ENCODE measurements at regions not wholly inside any gene's neighbourhood (a gene's known extent, or its start where the extent isn't known, plus 50 kb on each side); places are given as distances from the start of the nearest gene placed in this dataset.

GRCh38 chr11:11211186-11211585 is 141.9 kb downstream of the CSNK2A3 start:
- Histone ChIP-seq H4K20me1 (ENCODE audit: insufficient read depth) (no peaks in the 10 kb centered on the region), H3K27ac (no peak overlapping the region), H3K9ac (no peak overlapping the region), H2AFZ (no peak overlapping the region), H3K27me3 (replicated peaks; ENCODE audit: insufficient read depth) (peaks cover 61% of the 10 kb centered on the region), H3K36me3 (ENCODE audit: low read depth) (no peaks in the 10 kb centered on the region), H3K4me1 (ENCODE audit: insufficient read depth) (no peaks in the 10 kb centered on the region), H3K4me3 (no peak overlapping the region), H3K4me2 (ENCODE audit: unreplicated experiment) (no peak overlapping the region), H3K9me3 (ENCODE audit: low read depth) (no peaks in the 10 kb centered on the region), H3F3A (ENCODE audit: insufficient read depth) (no peaks in the 10 kb centered on the region), H3K79me2 (ENCODE audit: insufficient read depth) (no peaks in the 10 kb centered on the region), H3K9me2 (ENCODE audit: insufficient read depth) (no peaks in the 10 kb centered on the region)
- no peak for DNase-seq
- TF ChIP-seq EZH2phosphoT487 (IDR thresholded peaks at IDR 0.05; ENCODE audit: insufficient read depth, low read depth) (no peak), EZH2 (IDR thresholded peaks at IDR 0.05; ENCODE audit: insufficient read depth, poor library complexity, severe bottlenecking) (no peak)
- in situ Hi-C loops (cut with MboI): no loop called here
- 0 to 1% methylated on average over 7 of the region's 7 CpGs for WGBS, 2 experiments (ENCODE audit: low coverage in 1 of 2, low lambda C conversion rate in 2 of 2, missing lambda C conversion rate in 2 of 2)

- Histone ChIP-seq H3K79me2 (ENCODE audit: insufficient read depth) (no peaks in the 10 kb centered on the region), H3K4me3 (no peak overlapping the region), H3K9me2 (ENCODE audit: insufficient read depth) (no peaks in the 10 kb centered on the region), H3K4me1 (ENCODE audit: insufficient read depth) (no peaks in the 10 kb centered on the region), H4K20me1 (ENCODE audit: insufficient read depth) (no peaks in the 10 kb centered on the region), H3K9me3 (ENCODE audit: low read depth) (no peaks in the 10 kb centered on the region), H3K36me3 (ENCODE audit: low read depth) (no peaks in the 10 kb centered on the region), H3F3A (ENCODE audit: insufficient read depth) (no peaks in the 10 kb centered on the region), H2AFZ (no peak overlapping the region), H3K27ac (no peak overlapping the region), H3K4me2 (ENCODE audit: unreplicated experiment) (no peak overlapping the region), H3K27me3 (replicated peaks; ENCODE audit: insufficient read depth) (peaks cover 65% of the 10 kb centered on the region), H3K9ac (no peak overlapping the region)
- DNase-seq: no peak
- in situ Hi-C loops (cut with MboI): no loop called here
- TF ChIP-seq EZH2phosphoT487 (IDR thresholded peaks at IDR 0.05; ENCODE audit: insufficient read depth, low read depth) (no peak), EZH2 (IDR thresholded peaks at IDR 0.05; ENCODE audit: insufficient read depth, poor library complexity, severe bottlenecking) (no peak)
- 77 to 79% methylated on average over 3 of the region's 3 CpGs for WGBS, 2 experiments (ENCODE audit: low coverage in 1 of 2, low lambda C conversion rate in 2 of 2, missing lambda C conversion rate in 2 of 2)
These were observed 142.6 kb downstream of the CSNK2A3 start for GRCh38 chr11:11210446-11210845.

GRCh38 chr11:11209967-11210366 is 143.1 kb downstream of the CSNK2A3 start:
- Histone ChIP-seq H4K20me1 (ENCODE audit: insufficient read depth) (no peaks in the 10 kb centered on the region), H3K36me3 (ENCODE audit: low read depth) (no peaks in the 10 kb centered on the region), H3K9ac (no peak overlapping the region), H3K27me3 (replicated peaks; ENCODE audit: insufficient read depth) (peaks cover 67% of the 10 kb centered on the region), H3K4me1 (ENCODE audit: insufficient read depth) (no peaks in the 10 kb centered on the region), H3K9me3 (ENCODE audit: low read depth) (no peaks in the 10 kb centered on the region), H2AFZ (no peak overlapping the region), H3K27ac (no peak overlapping the region), H3K4me3 (no peak overlapping the region), H3K4me2 (ENCODE audit: unreplicated experiment) (no peak overlapping the region), H3K9me2 (ENCODE audit: insufficient read depth) (no peaks in the 10 kb centered on the region), H3F3A (ENCODE audit: insufficient read depth) (no peaks in the 10 kb centered on the region), H3K79me2 (ENCODE audit: insufficient read depth) (no peaks in the 10 kb centered on the region)
- WGBS, 2 experiments (ENCODE audit: low coverage in 1 of 2, low lambda C conversion rate in 2 of 2, missing lambda C conversion rate in 2 of 2): 44 to 51% methylated on average over 2 of the region's 2 CpGs
- TF ChIP-seq EZH2 (IDR thresholded peaks at IDR 0.05; ENCODE audit: insufficient read depth, poor library complexity, severe bottlenecking): no peak
- no peak for TF ChIP-seq EZH2phosphoT487 (IDR thresholded peaks at IDR 0.05; ENCODE audit: insufficient read depth, low read depth)
- in situ Hi-C loops (cut with MboI): no loop called here
- DNase-seq: no peak

GRCh38 chr11:11208994-11209393 is 144.1 kb downstream of the CSNK2A3 start:
- WGBS, 2 experiments (ENCODE audit: low coverage in 1 of 2, low lambda C conversion rate in 2 of 2, missing lambda C conversion rate in 2 of 2): 43 to 51% methylated on average over 4 of the region's 4 CpGs
- H3K36me3 ChIP-seq (ENCODE audit: low read depth): no peaks in the 10 kb centered on the region
- no peak overlapping the region for H3K9ac ChIP-seq
- DNase-seq: no peak
- no peaks in the 10 kb centered on the region for H3K4me1 ChIP-seq (ENCODE audit: insufficient read depth)
- no peaks in the 10 kb centered on the region for H3K9me3 ChIP-seq (ENCODE audit: low read depth)
- H3K9me2 ChIP-seq (ENCODE audit: insufficient read depth): no peaks in the 10 kb centered on the region
- no peaks in the 10 kb centered on the region for H3F3A ChIP-seq (ENCODE audit: insufficient read depth)
- TF ChIP-seq EZH2 (IDR thresholded peaks at IDR 0.05; ENCODE audit: insufficient read depth, poor library complexity, severe bottlenecking) (no peak), EZH2phosphoT487 (IDR thresholded peaks at IDR 0.05; ENCODE audit: insufficient read depth, low read depth) (no peak)
- H3K79me2 ChIP-seq (ENCODE audit: insufficient read depth): no peaks in the 10 kb centered on the region
- H3K27me3 ChIP-seq (replicated peaks; ENCODE audit: insufficient read depth): peaks cover 67% of the 10 kb centered on the region
- in situ Hi-C loops (cut with MboI): no loop called here
- no peak overlapping the region for H3K4me3 ChIP-seq
- H3K27ac ChIP-seq: no peak overlapping the region
- H4K20me1 ChIP-seq (ENCODE audit: insufficient read depth): no peaks in the 10 kb centered on the region
- H2AFZ ChIP-seq: no peak overlapping the region
- H3K4me2 ChIP-seq (ENCODE audit: unreplicated experiment): no peak overlapping the region

- H3K9ac ChIP-seq: no peak overlapping the region
- no peaks in the 10 kb centered on the region for H3K36me3 ChIP-seq (ENCODE audit: low read depth)
- no peaks in the 10 kb centered on the region for H3F3A ChIP-seq (ENCODE audit: insufficient read depth)
- no peak overlapping the region for H2AFZ ChIP-seq
- H4K20me1 ChIP-seq (ENCODE audit: insufficient read depth): no peaks in the 10 kb centered on the region
- H3K4me1 ChIP-seq (ENCODE audit: insufficient read depth): no peaks in the 10 kb centered on the region
- H3K27ac ChIP-seq: no peak overlapping the region
- H3K4me3 ChIP-seq: no peak overlapping the region
- DNase-seq: no peak
- H3K9me2 ChIP-seq (ENCODE audit: insufficient read depth): no peaks in the 10 kb centered on the region
- no peak for TF ChIP-seq EZH2 (IDR thresholded peaks at IDR 0.05; ENCODE audit: insufficient read depth, poor library complexity, severe bottlenecking)
- no peak for TF ChIP-seq EZH2phosphoT487 (IDR thresholded peaks at IDR 0.05; ENCODE audit: insufficient read depth, low read depth)
- in situ Hi-C loops (cut with MboI): no loop called here
- H3K4me2 ChIP-seq (ENCODE audit: unreplicated experiment): no peak overlapping the region
- WGBS, 2 experiments (ENCODE audit: low coverage in 1 of 2, low lambda C conversion rate in 2 of 2, missing lambda C conversion rate in 2 of 2): 37 to 41% methylated on average over 3 of the region's 3 CpGs
- no peaks in the 10 kb centered on the region for H3K79me2 ChIP-seq (ENCODE audit: insufficient read depth)
- H3K9me3 ChIP-seq (ENCODE audit: low read depth): no peaks in the 10 kb centered on the region
- H3K27me3 ChIP-seq (replicated peaks; ENCODE audit: insufficient read depth): peaks cover 60% of the 10 kb centered on the region
These were observed 145.6 kb downstream of the CSNK2A3 start for GRCh38 chr11:11207428-11207827.

Measured in GM23248 (cell line).